ENCODE measurements at regions not wholly inside any gene's neighbourhood (a gene's known extent, or its start where the extent isn't known, plus 50 kb on each side); places are given as distances from the start of the nearest gene placed in this dataset.

- Histone ChIP-seq H3K4me3 (ENCODE audit: low read length in 2 of 2) (no peak overlapping the region), H3K9ac (ENCODE audit: low read length in 2 of 2) (no peak overlapping the region), H3K27me3 (ENCODE audit: control insufficient read depth in 1 of 2, insufficient read depth in 2 of 2, low read length in 2 of 2) (peaks cover 0 to 2% of the 10 kb centered on the region in 2 donors), H3K9me3 (ENCODE audit: control insufficient read depth in 2 of 2, low read length in 2 of 2) (peaks cover 0 to 8% of the 10 kb centered on the region in 2 donors), H3K36me3 (ENCODE audit: control insufficient read depth in 2 of 2, insufficient read depth in 2 of 2, low read length in 2 of 2) (no peaks in the 10 kb centered on the region), H3K4me1 (ENCODE audit: control insufficient read depth, insufficient read depth, low read length) (peaks cover 4% of the 10 kb centered on the region), H3K27ac (ENCODE audit: low read length) (no peak overlapping the region)
These were observed 126.2 kb downstream of the SIK1 start for GRCh38 chr21:43300496-43301408.

GRCh38 chr21:43299441-43300277 lies 127.3 kb downstream of the SIK1 start:
- no peak overlapping the region for H3K4me3 ChIP-seq (ENCODE audit: low read length in 2 of 2)
- H3K27ac ChIP-seq (ENCODE audit: low read length), result no peak overlapping the region
- H3K27me3 ChIP-seq (ENCODE audit: control insufficient read depth in 1 of 2, insufficient read depth in 2 of 2, low read length in 2 of 2), result peaks cover 2% of the 10 kb centered on the region in 2 donors
- no peak overlapping the region for H3K9ac ChIP-seq (ENCODE audit: low read length in 2 of 2)
- no peaks in the 10 kb centered on the region for H3K36me3 ChIP-seq (ENCODE audit: control insufficient read depth in 2 of 2, insufficient read depth in 2 of 2, low read length in 2 of 2)
- peaks cover 4% of the 10 kb centered on the region for H3K4me1 ChIP-seq (ENCODE audit: control insufficient read depth, insufficient read depth, low read length)
- peaks cover 0 to 16% of the 10 kb centered on the region in 2 donors for H3K9me3 ChIP-seq (ENCODE audit: control insufficient read depth in 2 of 2, low read length in 2 of 2)

GRCh38 chr21:43298546-43299440 lies 128.1 kb downstream of the SIK1 start:
- no peak overlapping the region for H3K9ac ChIP-seq (ENCODE audit: low read length in 2 of 2)
- H3K27ac ChIP-seq (ENCODE audit: low read length), result no peak overlapping the region
- H3K9me3 ChIP-seq (ENCODE audit: control insufficient read depth in 2 of 2, low read length in 2 of 2), result peaks cover 0 to 16% of the 10 kb centered on the region in 2 donors
- no peaks in the 10 kb centered on the region for H3K36me3 ChIP-seq (ENCODE audit: control insufficient read depth in 2 of 2, insufficient read depth in 2 of 2, low read length in 2 of 2)
- H3K4me3 ChIP-seq (ENCODE audit: low read length in 2 of 2), result no peak overlapping the region
- peaks cover 2% of the 10 kb centered on the region in 2 donors for H3K27me3 ChIP-seq (ENCODE audit: control insufficient read depth in 1 of 2, insufficient read depth in 2 of 2, low read length in 2 of 2)
- peaks cover 4% of the 10 kb centered on the region for H3K4me1 ChIP-seq (ENCODE audit: control insufficient read depth, insufficient read depth, low read length)

- H3K9me3 ChIP-seq (ENCODE audit: control insufficient read depth in 2 of 2, low read length in 2 of 2), result peaks cover 0 to 16% of the 10 kb centered on the region in 2 donors
- no peak overlapping the region for H3K9ac ChIP-seq (ENCODE audit: low read length in 2 of 2)
- no peak overlapping the region for H3K4me3 ChIP-seq (ENCODE audit: low read length in 2 of 2)
- peaks cover 2% of the 10 kb centered on the region in 2 donors for H3K27me3 ChIP-seq (ENCODE audit: control insufficient read depth in 1 of 2, insufficient read depth in 2 of 2, low read length in 2 of 2)
- no peak overlapping the region for H3K27ac ChIP-seq (ENCODE audit: low read length)
- H3K4me1 ChIP-seq (ENCODE audit: control insufficient read depth, insufficient read depth, low read length), result peaks cover 4% of the 10 kb centered on the region
- no peaks in the 10 kb centered on the region for H3K36me3 ChIP-seq (ENCODE audit: control insufficient read depth in 2 of 2, insufficient read depth in 2 of 2, low read length in 2 of 2)
These were observed 128.9 kb downstream of the SIK1 start for GRCh38 chr21:43297989-43298388.

GRCh38 chr21:43297391-43297981 lies 128.7 kb downstream of the CRYAA start:
- H3K9me3 ChIP-seq (ENCODE audit: control insufficient read depth in 2 of 2, low read length in 2 of 2), result peaks cover 0 to 16% of the 10 kb centered on the region in 2 donors
- H3K27me3 ChIP-seq (ENCODE audit: control insufficient read depth in 1 of 2, insufficient read depth in 2 of 2, low read length in 2 of 2), result peaks cover 2% of the 10 kb centered on the region in 2 donors
- no peak overlapping the region for H3K4me3 ChIP-seq (ENCODE audit: low read length in 2 of 2)
- peaks cover 4% of the 10 kb centered on the region for H3K4me1 ChIP-seq (ENCODE audit: control insufficient read depth, insufficient read depth, low read length)
- H3K27ac ChIP-seq (ENCODE audit: low read length), result no peak overlapping the region
- no peak overlapping the region for H3K9ac ChIP-seq (ENCODE audit: low read length in 2 of 2)
- H3K36me3 ChIP-seq (ENCODE audit: control insufficient read depth in 2 of 2, insufficient read depth in 2 of 2, low read length in 2 of 2), result no peaks in the 10 kb centered on the region

GRCh38 chr21:43295066-43295958 lies 126.5 kb downstream of the CRYAA start:
- Histone ChIP-seq H3K4me1 (ENCODE audit: control insufficient read depth, insufficient read depth, low read length) (no peaks in the 10 kb centered on the region), H3K9me3 (ENCODE audit: control insufficient read depth in 2 of 2, low read length in 2 of 2) (peaks cover 0 to 16% of the 10 kb centered on the region in 2 donors), H3K9ac (ENCODE audit: low read length in 2 of 2) (no peak overlapping the region), H3K27me3 (ENCODE audit: control insufficient read depth in 1 of 2, insufficient read depth in 2 of 2, low read length in 2 of 2) (peaks cover 2 to 5% of the 10 kb centered on the region in 2 donors), H3K4me3 (ENCODE audit: low read length in 2 of 2) (no peak overlapping the region), H3K36me3 (ENCODE audit: control insufficient read depth in 2 of 2, insufficient read depth in 2 of 2, low read length in 2 of 2) (no peaks in the 10 kb centered on the region), H3K27ac (ENCODE audit: low read length) (no peak overlapping the region)

- Histone ChIP-seq H3K36me3 (ENCODE audit: control insufficient read depth in 2 of 2, insufficient read depth in 2 of 2, low read length in 2 of 2) (no peaks in the 10 kb centered on the region), H3K9me3 (ENCODE audit: control insufficient read depth in 2 of 2, low read length in 2 of 2) (peaks cover 0 to 23% of the 10 kb centered on the region in 2 donors), H3K4me1 (ENCODE audit: control insufficient read depth, insufficient read depth, low read length) (no peaks in the 10 kb centered on the region), H3K27ac (ENCODE audit: low read length) (no peak overlapping the region), H3K27me3 (ENCODE audit: control insufficient read depth in 1 of 2, insufficient read depth in 2 of 2, low read length in 2 of 2) (peaks cover 2 to 5% of the 10 kb centered on the region in 2 donors), H3K9ac (ENCODE audit: low read length in 2 of 2) (no peak overlapping the region), H3K4me3 (ENCODE audit: low read length in 2 of 2) (no peak overlapping the region)
These were observed 125.5 kb downstream of the CRYAA start for GRCh38 chr21:43294194-43294902.

- Histone ChIP-seq H3K36me3 (ENCODE audit: control insufficient read depth in 2 of 2, insufficient read depth in 2 of 2, low read length in 2 of 2) (no peaks in the 10 kb centered on the region), H3K9ac (ENCODE audit: low read length in 2 of 2) (no peak overlapping the region), H3K27ac (ENCODE audit: low read length) (no peak overlapping the region), H3K27me3 (ENCODE audit: control insufficient read depth in 1 of 2, insufficient read depth in 2 of 2, low read length in 2 of 2) (peaks cover 2 to 5% of the 10 kb centered on the region in 2 donors), H3K9me3 (ENCODE audit: control insufficient read depth in 2 of 2, low read length in 2 of 2) (peaks cover 0 to 27% of the 10 kb centered on the region in 2 donors), H3K4me1 (ENCODE audit: control insufficient read depth, insufficient read depth, low read length) (no peaks in the 10 kb centered on the region), H3K4me3 (ENCODE audit: low read length in 2 of 2) (no peak overlapping the region)
These were observed 124.0 kb downstream of the CRYAA start for GRCh38 chr21:43292866-43293142.

All from stomach smooth muscle (tissue), 2 donors.